ENCODE measurements at regions not wholly inside any gene's neighbourhood (a gene's known extent, or its start where the extent isn't known, plus 50 kb on each side); places are given as distances from the start of the nearest gene placed in this dataset.

DNA sequence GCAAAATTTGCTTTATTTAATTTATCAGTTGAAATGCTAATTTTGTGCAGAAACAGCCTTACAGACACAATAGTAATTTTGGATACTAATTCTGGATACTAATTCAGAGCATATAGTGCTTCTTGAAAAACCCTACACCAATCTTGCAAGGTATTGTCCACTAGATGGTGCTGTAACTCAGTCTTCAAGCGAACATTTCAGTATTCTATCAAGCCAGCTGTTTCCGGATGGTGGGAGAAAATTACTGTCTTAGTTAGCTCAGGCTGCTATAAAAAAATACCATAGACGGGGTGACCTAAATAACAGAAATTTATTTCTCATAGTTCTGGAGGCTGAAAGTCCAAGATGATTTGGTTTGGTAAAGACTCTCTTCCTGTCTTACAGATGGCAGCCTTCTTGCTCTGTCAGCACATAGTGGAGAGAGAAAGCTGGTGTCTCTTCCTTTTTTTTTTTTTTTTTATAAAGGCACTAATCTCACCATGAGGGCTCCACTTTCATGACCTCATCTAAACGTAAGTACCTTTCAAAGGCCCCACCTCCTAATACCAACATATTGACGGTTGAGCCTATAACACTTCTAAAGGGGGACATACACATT lies 1306.5 kb upstream of the CDH9 start:
- peak; percentile 6 for DNase-seq (ENCODE audit: low spot score)
- TF ChIP-seq CTCF (IDR thresholded peaks at IDR 0.05; ENCODE audit: extremely low read depth, insufficient read depth, missing control alignments), result peak; percentile 64
- in situ Hi-C loops (cut with MboI; ENCODE audit: low pct_unique_long_range_greater_than_20kb, low sequenced_read_pairs, unreplicated experiment), result no loop called here

DNA sequence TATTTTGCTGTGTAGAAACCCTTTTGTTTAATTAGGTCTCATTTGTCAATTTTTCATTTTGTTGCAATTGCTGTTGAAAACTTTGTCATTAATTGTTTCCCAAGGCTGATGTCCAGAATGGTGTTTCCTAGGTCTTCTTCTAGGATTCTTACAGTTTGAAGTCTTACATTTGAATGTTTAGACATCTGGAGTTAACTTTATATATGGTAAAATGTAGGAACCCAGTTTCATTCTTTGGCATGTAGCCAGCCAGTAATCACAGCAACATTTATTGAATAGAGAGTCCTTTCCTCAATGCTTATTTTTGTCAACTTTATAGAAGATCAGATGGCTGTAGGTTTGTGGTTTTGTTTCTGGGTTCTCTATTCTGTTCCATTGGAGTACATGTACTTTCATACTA lies 1290.8 kb upstream of the CDH9 start:
- TF ChIP-seq CTCF (IDR thresholded peaks at IDR 0.05; ENCODE audit: extremely low read depth, insufficient read depth, missing control alignments), result no peak
- in situ Hi-C loops (cut with MboI; ENCODE audit: low pct_unique_long_range_greater_than_20kb, low sequenced_read_pairs, unreplicated experiment), result no loop called here
- DNase-seq (ENCODE audit: low spot score), result no peak

- in situ Hi-C loops (cut with MboI; ENCODE audit: low pct_unique_long_range_greater_than_20kb, low sequenced_read_pairs, unreplicated experiment), result no loop called here
- TF ChIP-seq CTCF (IDR thresholded peaks at IDR 0.05; ENCODE audit: extremely low read depth, insufficient read depth, missing control alignments), result no peak
- DNase-seq (ENCODE audit: low spot score), result no peak
Measured at GRCh38 chr5:28328681-28329080, 1290.3 kb upstream of the CDH9 start.

DNA sequence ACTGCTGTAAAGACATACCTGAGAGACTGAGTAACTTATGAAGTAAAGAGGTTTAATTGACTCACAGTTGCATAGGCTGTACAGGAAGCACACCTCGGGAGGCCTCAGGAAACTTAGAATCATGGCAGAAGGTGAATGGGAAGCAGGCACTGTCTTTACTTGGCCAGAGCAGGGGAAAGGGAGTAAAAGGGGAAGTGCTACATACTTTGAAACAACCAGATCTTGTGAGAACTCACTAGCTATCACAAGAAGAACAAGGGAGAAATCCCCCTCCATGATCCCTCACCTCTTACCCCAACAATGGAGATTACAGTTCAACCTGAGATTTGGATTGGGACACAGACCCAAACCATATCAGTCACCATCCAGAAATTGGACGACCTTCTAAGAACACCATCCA lies 1285.8 kb upstream of the CDH9 start:
- in situ Hi-C loops (cut with MboI; ENCODE audit: low pct_unique_long_range_greater_than_20kb, low sequenced_read_pairs, unreplicated experiment), result no loop called here
- no peak for TF ChIP-seq CTCF (IDR thresholded peaks at IDR 0.05; ENCODE audit: extremely low read depth, insufficient read depth, missing control alignments)
- no peak for DNase-seq (ENCODE audit: low spot score)

DNA sequence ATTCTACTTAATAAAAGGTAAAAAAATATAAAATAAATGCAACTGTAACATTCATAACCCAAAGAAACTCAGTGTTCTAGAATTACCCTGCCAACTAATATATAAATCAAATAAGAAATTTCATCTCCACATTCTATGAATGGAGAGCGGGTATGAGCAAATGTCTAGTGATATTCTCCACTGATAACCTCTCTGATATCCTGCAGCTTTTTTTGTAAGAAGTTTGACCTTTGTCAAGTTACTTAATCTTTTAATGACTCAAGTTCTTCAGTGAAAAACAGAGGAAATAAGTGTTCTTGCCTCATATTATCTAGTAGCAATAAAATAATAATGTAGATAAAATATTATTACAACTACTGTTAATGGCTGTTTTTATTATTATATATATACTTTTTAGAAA lies 1275.6 kb upstream of the CDH9 start:
- TF ChIP-seq CTCF (IDR thresholded peaks at IDR 0.05; ENCODE audit: extremely low read depth, insufficient read depth, missing control alignments), result no peak
- no peak for DNase-seq (ENCODE audit: low spot score)
- in situ Hi-C loops (cut with MboI; ENCODE audit: low pct_unique_long_range_greater_than_20kb, low sequenced_read_pairs, unreplicated experiment), result no loop called here

DNA sequence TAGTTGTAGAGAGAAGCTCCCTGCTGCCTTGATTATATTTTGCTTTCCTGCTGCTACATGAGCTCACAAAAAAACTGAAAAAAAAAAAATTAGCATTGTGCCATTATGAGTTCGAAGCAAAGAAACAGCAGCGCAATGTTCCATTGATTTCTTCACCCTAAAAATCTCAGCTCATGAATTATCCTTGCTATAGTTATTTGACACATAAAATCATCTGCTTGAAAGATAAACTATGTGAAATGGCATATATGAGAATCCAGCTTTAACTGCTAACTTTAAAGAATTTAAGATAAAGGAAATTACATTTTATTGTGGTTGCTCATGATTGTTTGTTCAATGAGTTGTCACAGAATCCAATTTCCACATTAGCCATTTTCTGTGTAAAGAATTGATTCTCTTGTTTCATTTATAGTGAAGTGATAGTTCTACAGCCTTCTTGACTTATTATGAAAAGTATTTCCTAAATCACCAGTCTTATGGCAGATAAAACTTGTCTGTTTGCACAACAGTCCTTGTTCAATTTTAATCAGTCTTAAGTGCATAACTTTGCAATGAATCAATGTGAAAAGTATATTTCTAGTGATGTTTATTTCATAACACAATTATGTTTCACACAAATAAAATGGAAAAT lies 1275.0 kb upstream of the CDH9 start:
- in situ Hi-C loops (cut with MboI; ENCODE audit: low pct_unique_long_range_greater_than_20kb, low sequenced_read_pairs, unreplicated experiment), result no loop called here
- no peak for DNase-seq (ENCODE audit: low spot score)
- TF ChIP-seq CTCF (IDR thresholded peaks at IDR 0.05; ENCODE audit: extremely low read depth, insufficient read depth, missing control alignments), result no peak
